ENCODE measurements at regions not wholly inside any gene's neighbourhood (a gene's known extent, or its start where the extent isn't known, plus 50 kb on each side); places are given as distances from the start of the nearest gene placed in this dataset.

GRCh38 chr6:74250161-74250818, 554.3 kb downstream of the CD109 start:
- ChIA-PET POLR2A (no interaction called here), CTCF (interaction anchor here (0.9 kb wide), 1 partner anchor 59 kb away, joined by 3 read pairs; no protein-coding TSS in a partner anchor)
- no peak for TF ChIP-seq CTCF (IDR thresholded peaks at IDR 0.05; ENCODE audit: insufficient read depth, low read depth, low read length)
- H3K27me3 ChIP-seq (ENCODE audit: control insufficient read depth, insufficient read depth, low read length): no peaks in the 10 kb centered on the region
- DNase-seq (ENCODE audit: low read depth): no peak
- no peak overlapping the region for H3K4me3 ChIP-seq (ENCODE audit: low read depth, low read length)
- H3K36me3 ChIP-seq (ENCODE audit: control insufficient read depth, insufficient read depth, low read length): no peaks in the 10 kb centered on the region

GRCh38 chr6:74249658-74250057, 553.7 kb downstream of the CD109 start:
- no peak for TF ChIP-seq CTCF (IDR thresholded peaks at IDR 0.05; ENCODE audit: insufficient read depth, low read depth, low read length)
- POLR2A ChIA-PET: no interaction called here
- H3K36me3 ChIP-seq (ENCODE audit: control insufficient read depth, insufficient read depth, low read length): no peaks in the 10 kb centered on the region
- DNase-seq (ENCODE audit: low read depth): peak; percentile 67
- H3K4me3 ChIP-seq (ENCODE audit: low read depth, low read length): no peak overlapping the region
- no peaks in the 10 kb centered on the region for H3K27me3 ChIP-seq (ENCODE audit: control insufficient read depth, insufficient read depth, low read length)
- CTCF ChIA-PET: no interaction called here

- no peak for TF ChIP-seq CTCF (IDR thresholded peaks at IDR 0.05; ENCODE audit: insufficient read depth, low read depth, low read length)
- Histone ChIP-seq H3K27me3 (ENCODE audit: control insufficient read depth, insufficient read depth, low read length) (no peaks in the 10 kb centered on the region), H3K36me3 (ENCODE audit: control insufficient read depth, insufficient read depth, low read length) (no peaks in the 10 kb centered on the region), H3K4me3 (ENCODE audit: low read depth, low read length) (no peak overlapping the region)
- POLR2A ChIA-PET: no interaction called here
- CTCF ChIA-PET: no interaction called here
- DNase-seq (ENCODE audit: low read depth): no peak
Observed at GRCh38 chr6:74248966-74249365, 553.0 kb downstream of the CD109 start.

GRCh38 chr6:74222768-74223333, 526.8 kb downstream of the CD109 start:
- CTCF ChIA-PET: interaction anchor here (1.2 kb wide), 1 partner anchor 16 kb away, joined by 3 read pairs; no protein-coding TSS in a partner anchor
- Histone ChIP-seq H3K4me3 (ENCODE audit: low read depth, low read length) (no peak overlapping the region), H3K36me3 (ENCODE audit: control insufficient read depth, insufficient read depth, low read length) (no peaks in the 10 kb centered on the region), H3K27me3 (ENCODE audit: control insufficient read depth, insufficient read depth, low read length) (no peaks in the 10 kb centered on the region)
- TF ChIP-seq CTCF (IDR thresholded peaks at IDR 0.05; ENCODE audit: insufficient read depth, low read depth, low read length): no peak
- POLR2A ChIA-PET: no interaction called here
- DNase-seq (ENCODE audit: low read depth): no peak

GRCh38 chr6:74213995-74214394, 518.0 kb downstream of the CD109 start:
- no peak overlapping the region for H3K4me3 ChIP-seq (ENCODE audit: low read depth, low read length)
- no peak for TF ChIP-seq CTCF (IDR thresholded peaks at IDR 0.05; ENCODE audit: insufficient read depth, low read depth, low read length)
- no peak for DNase-seq (ENCODE audit: low read depth)
- CTCF ChIA-PET: interaction anchor here (1.0 kb wide), 1 partner anchor 44 kb away, joined by 3 read pairs; no protein-coding TSS in a partner anchor
- no peaks in the 10 kb centered on the region for H3K27me3 ChIP-seq (ENCODE audit: control insufficient read depth, insufficient read depth, low read length)
- POLR2A ChIA-PET: no interaction called here
- H3K36me3 ChIP-seq (ENCODE audit: control insufficient read depth, insufficient read depth, low read length): no peaks in the 10 kb centered on the region

Measured in BJ (cell line).